Astrocyte (in vitro differentiated cells and primary cell): ENCODE measurements at regions not wholly inside any gene's neighbourhood (a gene's known extent, or its start where the extent isn't known, plus 50 kb on each side); places are given as distances from the start of the nearest gene placed in this dataset.

Experiments
- DNase-seq: peaks from one replicate; pipeline ENCODE4 v3.0.0-alpha.2; 2010; ENCODE audit warnings: low read depth
- FAIRE-seq: peaks from 2 replicates; lab custom pipeline; 2011; peaks lifted over from hg19 to GRCh38; lab: Jason Lieb, UNC
- H2AFZ ChIP-seq: 2 replicates; pipeline ENCODE4 v1.6.0; 2012; ENCODE audit warnings: low read depth, low read length, inconsistent platforms
- H3K27ac ChIP-seq: 2 replicates; pipeline ENCODE4 v1.5.1; 2011; ENCODE audit warnings: low read depth, low read length, inconsistent platforms
- H3K27me3 ChIP-seq: 2 replicates; pipeline ENCODE4 v1.6.0; 2011; ENCODE audit warnings: low read length, inconsistent platforms; ENCODE audit not compliant: insufficient read depth
- H3K36me3 ChIP-seq: 2 replicates; pipeline ENCODE4 v1.5.1; 2011; ENCODE audit warnings: low read length, inconsistent platforms; ENCODE audit not compliant: insufficient read depth
- H3K4me1 ChIP-seq: 2 replicates; pipeline ENCODE4 v1.5.1; 2011; ENCODE audit warnings: low read length, inconsistent platforms; ENCODE audit not compliant: insufficient read depth
- H3K4me2 ChIP-seq: 2 replicates; pipeline ENCODE4 v1.6.0; 2012; ENCODE audit warnings: low read length, inconsistent platforms
- H3K4me3 ChIP-seq: 2 replicates; pipeline ENCODE4 v1.5.1; 2011; ENCODE audit warnings: low read depth, mild to moderate bottlenecking, low read length, inconsistent platforms; ENCODE audit not compliant: insufficient read depth
- H3K79me2 ChIP-seq: 2 replicates; pipeline ENCODE4 v1.6.0; 2012; ENCODE audit warnings: mild to moderate bottlenecking, low read length, inconsistent platforms; ENCODE audit not compliant: insufficient read depth
- H3K9ac ChIP-seq: 2 replicates; pipeline ENCODE4 v1.6.0; 2012; ENCODE audit warnings: mild to moderate bottlenecking, low read length, inconsistent platforms
- H3K9me3 ChIP-seq: 2 replicates; pipeline ENCODE4 v1.5.1; 2012; ENCODE audit warnings: low read depth, mild to moderate bottlenecking, low read length, inconsistent platforms; ENCODE audit not compliant: insufficient read depth
- H4K20me1 ChIP-seq: 2 replicates; pipeline ENCODE4 v1.6.0; 2012; ENCODE audit warnings: low read length, inconsistent platforms; ENCODE audit not compliant: insufficient read depth
- H3K27ac Mint-ChIP-seq: one replicate; pipeline ENCODE4 v1.8.0; 2021; ENCODE audit warnings: mild to moderate bottlenecking, mixed read lengths; ENCODE audit not compliant: unreplicated experiment
- H3K27me3 Mint-ChIP-seq: one replicate; pipeline ENCODE4 v1.8.0; 2021; ENCODE audit warnings: low read depth, mixed read lengths; ENCODE audit not compliant: unreplicated experiment
- H3K36me3 Mint-ChIP-seq: one replicate; pipeline ENCODE4 v1.8.0; 2021; ENCODE audit warnings: low read depth, mixed read lengths; ENCODE audit not compliant: unreplicated experiment
- H3K4me1 Mint-ChIP-seq: one replicate; pipeline ENCODE4 v1.8.0; 2021; ENCODE audit warnings: low read depth, mixed read lengths; ENCODE audit not compliant: unreplicated experiment
- H3K4me3 Mint-ChIP-seq: one replicate; pipeline ENCODE4 v1.8.0; 2021; ENCODE audit warnings: mild to moderate bottlenecking, moderate library complexity, mixed read lengths; ENCODE audit not compliant: unreplicated experiment
- H3K9me3 Mint-ChIP-seq: one replicate; pipeline ENCODE4 v1.8.0; 2021; ENCODE audit warnings: mild to moderate bottlenecking, mixed read lengths; ENCODE audit not compliant: unreplicated experiment
- EZH2 ChIP-seq: IDR thresholded peaks from 2 replicates; pipeline ENCODE4 v1.6.1; 2012; ENCODE audit warnings: mild to moderate bottlenecking, low read length, inconsistent platforms; ENCODE audit not compliant: insufficient read depth
- TF ChIP-seq, protein P1 (sequence below): IDR thresholded peaks from 2 replicates; pipeline ENCODE4 v1.5.1; 2011; ENCODE audit warnings: low read depth, mild to moderate bottlenecking, inconsistent platforms, low read length, moderate library complexity; ENCODE audit not compliant: insufficient read depth

- H2AFZ ChIP-seq = no peak overlapping the region
- H3K4me3 ChIP-seq = no peak overlapping the region
- no peaks in the 10 kb centered on the region for H3K4me1 ChIP-seq
- Mint-ChIP-seq H3K9me3 (peaks cover 6% of the 10 kb centered on the region), H3K27me3 (peaks cover 11% of the 10 kb centered on the region), H3K4me3 (no peak overlapping the region), H3K36me3 (no peaks in the 10 kb centered on the region), H3K4me1 (no peaks in the 10 kb centered on the region), H3K27ac (no peak overlapping the region)
- TF ChIP-seq, protein P1, sequence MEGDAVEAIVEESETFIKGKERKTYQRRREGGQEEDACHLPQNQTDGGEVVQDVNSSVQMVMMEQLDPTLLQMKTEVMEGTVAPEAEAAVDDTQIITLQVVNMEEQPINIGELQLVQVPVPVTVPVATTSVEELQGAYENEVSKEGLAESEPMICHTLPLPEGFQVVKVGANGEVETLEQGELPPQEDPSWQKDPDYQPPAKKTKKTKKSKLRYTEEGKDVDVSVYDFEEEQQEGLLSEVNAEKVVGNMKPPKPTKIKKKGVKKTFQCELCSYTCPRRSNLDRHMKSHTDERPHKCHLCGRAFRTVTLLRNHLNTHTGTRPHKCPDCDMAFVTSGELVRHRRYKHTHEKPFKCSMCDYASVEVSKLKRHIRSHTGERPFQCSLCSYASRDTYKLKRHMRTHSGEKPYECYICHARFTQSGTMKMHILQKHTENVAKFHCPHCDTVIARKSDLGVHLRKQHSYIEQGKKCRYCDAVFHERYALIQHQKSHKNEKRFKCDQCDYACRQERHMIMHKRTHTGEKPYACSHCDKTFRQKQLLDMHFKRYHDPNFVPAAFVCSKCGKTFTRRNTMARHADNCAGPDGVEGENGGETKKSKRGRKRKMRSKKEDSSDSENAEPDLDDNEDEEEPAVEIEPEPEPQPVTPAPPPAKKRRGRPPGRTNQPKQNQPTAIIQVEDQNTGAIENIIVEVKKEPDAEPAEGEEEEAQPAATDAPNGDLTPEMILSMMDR = no peak
- TF ChIP-seq EZH2 = no peak
- H3K79me2 ChIP-seq = no peaks in the 10 kb centered on the region
- DNase-seq (no peak), FAIRE-seq (no peak)
- no peak overlapping the region for H3K4me2 ChIP-seq
- no peak overlapping the region for H3K27ac ChIP-seq
- no peaks in the 10 kb centered on the region for H3K27me3 ChIP-seq
- no peaks in the 10 kb centered on the region for H3K36me3 ChIP-seq
- H3K9me3 ChIP-seq = no peaks in the 10 kb centered on the region
- H4K20me1 ChIP-seq = no peaks in the 10 kb centered on the region
- no peak overlapping the region for H3K9ac ChIP-seq
Measured at GRCh38 chr17:51512220-51512907, 252.0 kb downstream of the UTP18 start.

DNA sequence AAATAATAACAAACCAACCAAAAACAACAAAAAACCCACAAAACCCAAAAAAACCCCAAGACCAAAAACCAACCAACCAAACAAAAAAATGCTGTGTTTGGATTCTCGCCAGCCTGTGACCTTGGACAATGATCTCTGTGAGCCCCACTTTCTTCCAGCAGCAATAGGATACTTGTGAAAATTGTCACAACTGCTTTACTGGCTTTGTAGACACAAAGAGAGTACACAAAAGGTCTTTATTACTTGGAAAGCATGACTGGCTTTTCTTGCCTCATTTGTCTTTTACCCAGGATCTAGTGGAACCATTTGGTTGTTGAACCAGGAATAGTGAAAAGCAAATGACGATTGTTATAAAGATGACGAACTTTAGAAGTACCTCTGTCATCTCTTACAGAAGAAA lies 256.6 kb downstream of the UTP18 start:
- no peak for TF ChIP-seq EZH2
- TF ChIP-seq, protein P1 = no peak
- no peaks in the 10 kb centered on the region for H3K27me3 ChIP-seq
- FAIRE-seq (no peak), DNase-seq (no peak)
- no peak overlapping the region for H3K9ac ChIP-seq
- no peaks in the 10 kb centered on the region for H3K36me3 ChIP-seq
- H3K9me3 ChIP-seq = no peaks in the 10 kb centered on the region
- Mint-ChIP-seq H3K36me3 (no peaks in the 10 kb centered on the region), H3K4me1 (no peaks in the 10 kb centered on the region), H3K27ac (no peak overlapping the region), H3K4me3 (no peak overlapping the region), H3K9me3 (peaks cover 7% of the 10 kb centered on the region), H3K27me3 (peaks cover 24% of the 10 kb centered on the region)
- H3K79me2 ChIP-seq = no peaks in the 10 kb centered on the region
- no peaks in the 10 kb centered on the region for H4K20me1 ChIP-seq
- no peak overlapping the region for H3K4me3 ChIP-seq
- no peak overlapping the region for H3K27ac ChIP-seq
- H3K4me2 ChIP-seq = no peak overlapping the region
- H3K4me1 ChIP-seq = no peaks in the 10 kb centered on the region
- no peak overlapping the region for H2AFZ ChIP-seq

- Histone ChIP-seq H3K9me3 (no peaks in the 10 kb centered on the region), H3K9ac (no peak overlapping the region), H3K79me2 (no peaks in the 10 kb centered on the region), H3K36me3 (no peaks in the 10 kb centered on the region), H3K27me3 (no peaks in the 10 kb centered on the region), H2AFZ (no peak overlapping the region), H3K4me1 (no peaks in the 10 kb centered on the region), H3K27ac (no peak overlapping the region), H3K4me3 (no peak overlapping the region), H4K20me1 (no peaks in the 10 kb centered on the region), H3K4me2 (no peak overlapping the region)
- DNase-seq (no peak), FAIRE-seq (no peak)
- H3K27ac Mint-ChIP-seq = no peak overlapping the region
- no peak for TF ChIP-seq EZH2
- TF ChIP-seq, protein P1 = no peak
- H3K36me3 Mint-ChIP-seq = no peaks in the 10 kb centered on the region
- H3K27me3 Mint-ChIP-seq = peaks cover 14% of the 10 kb centered on the region
- H3K4me1 Mint-ChIP-seq = peaks cover 6% of the 10 kb centered on the region
- H3K4me3 Mint-ChIP-seq = no peak overlapping the region
- peaks cover 2% of the 10 kb centered on the region for H3K9me3 Mint-ChIP-seq
Measured at GRCh38 chr17:51524524-51524923, 264.2 kb downstream of the UTP18 start.
